ENCODE measurements at regions not wholly inside any gene's neighbourhood (a gene's known extent, or its start where the extent isn't known, plus 50 kb on each side); places are given as distances from the start of the nearest gene placed in this dataset.

- no peak overlapping the region for H2AK5ac ChIP-seq (ENCODE audit: low read depth, low read length)
- H2BK15ac ChIP-seq (ENCODE audit: low read depth, low read length) = no peak overlapping the region
- H3K9ac ChIP-seq (ENCODE audit: low read depth, low read length) = no peak overlapping the region
- H2BK120ac ChIP-seq (ENCODE audit: low read depth, low read length) = no peak overlapping the region
- BruUV-seq (replicated peaks) = no TSS peak
- no peaks in the 10 kb centered on the region for H3K4me1 ChIP-seq (ENCODE audit: control insufficient read depth, insufficient read depth, low read length)
- H4K5ac ChIP-seq (ENCODE audit: low read depth, low read length) = no peak overlapping the region
- in situ Hi-C loops (cut with MboI; ENCODE audit: low sequenced_read_pairs) = no loop called here
- no peak overlapping the region for H2BK20ac ChIP-seq (ENCODE audit: low read depth, low read length)
- H3K14ac ChIP-seq (replicated peaks; ENCODE audit: low read depth, low read length) = no peak overlapping the region
- H4K20me1 ChIP-seq (ENCODE audit: insufficient read depth, low read length) = no peaks in the 10 kb centered on the region
- H3K27me3 ChIP-seq (ENCODE audit: control insufficient read depth, insufficient read depth, low read length) = no peaks in the 10 kb centered on the region
- no peak overlapping the region for H4K8ac ChIP-seq (ENCODE audit: low read depth in 2 of 2, low read length in 2 of 2)
- WGBS, 2 experiments (ENCODE audit: extremely low coverage in 2 of 2, insufficient read length in 1 of 2) = no CpG with 5 or more reads among the region's 4 CpGs
- no peak overlapping the region for H3K56ac ChIP-seq (ENCODE audit: extremely low read depth, insufficient read depth, low read length)
- no peak overlapping the region for H3K27ac ChIP-seq (ENCODE audit: insufficient read depth, low read length)
- dilution Hi-C loops (cut with HindIII; ENCODE audit: low sequenced_read_pairs, unreplicated experiment) = no loop called here
- no peak overlapping the region for H2AK9ac ChIP-seq (replicated peaks; ENCODE audit: low read depth, low read length, poor library complexity)
- H4K91ac ChIP-seq (ENCODE audit: insufficient read depth, low read depth, low read length) = no peak overlapping the region
- ATAC-seq (ENCODE audit: low read depth) (no peak), DNase-seq (no peak)
- H2BK5ac ChIP-seq (ENCODE audit: low read depth, low read length, poor library complexity, severe bottlenecking) = no peak overlapping the region
- TF ChIP-seq CHD1 (IDR thresholded peaks at IDR 0.05; ENCODE audit: low read depth, low read length) = no peak
- no peak for TF ChIP-seq MXI1 (IDR thresholded peaks at IDR 0.05; ENCODE audit: borderline replicate concordance, low read depth, low read length)
- TF ChIP-seq CTCF (conservative IDR thresholded peaks at IDR 0.05; ENCODE audit: low read depth, low read length) = no peak
- intact Hi-C loops (cut with micrococcal nuclease) = no loop called here
- H3K4me2 ChIP-seq (ENCODE audit: low read depth, low read length) = no peak overlapping the region
- H2AFZ ChIP-seq (replicated peaks; ENCODE audit: low read length, poor library complexity) = no peak overlapping the region
- no peak overlapping the region for H3K18ac ChIP-seq (ENCODE audit: low read depth, low read length)
- no peak overlapping the region for H3K4me3 ChIP-seq (ENCODE audit: insufficient read depth, low read depth, low read length)
- no peaks in the 10 kb centered on the region for H3K36me3 ChIP-seq (ENCODE audit: control insufficient read depth, insufficient read depth, low read length)
- H3K23ac ChIP-seq (ENCODE audit: low read depth, low read length) = no peak overlapping the region
- POLR2A ChIA-PET (ENCODE audit: unreplicated experiment) = no interaction called here
- no peaks in the 10 kb centered on the region for H3K79me1 ChIP-seq (ENCODE audit: low read depth in 1 of 2, low read length in 2 of 2)
- no peak overlapping the region for H3K4ac ChIP-seq (ENCODE audit: low read depth, low read length)
- CTCF ChIA-PET = interaction anchor here (0.6 kb wide), 1 partner anchor 238 kb away, joined by 3 read pairs; no protein-coding TSS in a partner anchor
- H3K9me1 ChIP-seq (ENCODE audit: insufficient read depth, low read length) = no peaks in the 10 kb centered on the region
- peaks cover 17% of the 10 kb centered on the region for H3K9me3 ChIP-seq (ENCODE audit: control insufficient read depth, insufficient read depth, low read length)
Measured at GRCh38 chr7:21327422-21328409, 100.2 kb upstream of the SP4 start.
